Lower lobe of right lung (tissue), 2 donors: ENCODE measurements at regions not wholly inside any gene's neighbourhood (a gene's known extent, or its start where the extent isn't known, plus 50 kb on each side); places are given as distances from the start of the nearest gene placed in this dataset.

Experiments used
- ATAC-seq, 2 donors: fragments of 200-7000 bp; cut with Tn5 transposase; one replicate each; pipeline ENCODE4 v1.9.1; 2020 to 2022; ENCODE audit warnings: mild to moderate bottlenecking in 2 of 2, moderate library complexity in 2 of 2
- DNase-seq: peaks from one replicate; pipeline ENCODE4 v3.0.0-alpha.2; 2020
- H3K27ac ChIP-seq: fragments of 200-600 bp; one replicate; pipeline ENCODE4 v1.8.0; 2022
- H3K27me3 ChIP-seq: fragments of 200-600 bp; one replicate; pipeline ENCODE4 v1.8.0; 2022; ENCODE audit warnings: low read depth
- H3K36me3 ChIP-seq: fragments of 200-600 bp; one replicate; pipeline ENCODE4 v1.8.0; 2022; ENCODE audit warnings: mild to moderate bottlenecking
- H3K4me1 ChIP-seq: fragments of 200-600 bp; one replicate; pipeline ENCODE4 v1.8.0; 2022
- H3K4me3 ChIP-seq: fragments of 200-600 bp; one replicate; pipeline ENCODE4 v1.8.0; 2022; ENCODE audit warnings: mild to moderate bottlenecking
- H3K9me3 ChIP-seq: fragments of 200-600 bp; one replicate; pipeline ENCODE4 v1.8.0; 2022
- CTCF ChIP-seq: fragments of 200-600 bp; IDR thresholded peaks from one replicate; pipeline ENCODE4 v1.8.0; 2022; ENCODE audit warnings: antibody characterized with exemption, mild to moderate bottlenecking
- intact Hi-C: fragments of 100-400 bp; cut with DNase I; formaldehyde crosslinking; loops from one replicate; pipeline ENCODE4 v1.11.0; 2022
- donor health status: DM: no; HTN: yes; CAD: no; lungs with severe emphysema.

- no peak for DNase-seq
- ATAC-seq: no peak
- no peaks in the 10 kb centered on the region for H3K36me3 ChIP-seq
- no peak overlapping the region for H3K27ac ChIP-seq
- TF ChIP-seq CTCF: no peak
- no peaks in the 10 kb centered on the region for H3K9me3 ChIP-seq
- intact Hi-C loops: no loop called here
- H3K4me1 ChIP-seq: peaks cover 15% of the 10 kb centered on the region
- H3K27me3 ChIP-seq: no peaks in the 10 kb centered on the region
- H3K4me3 ChIP-seq: no peak overlapping the region
Observed at GRCh38 chr11:45057938-45058646, 88.3 kb upstream of the PRDM11 start.

GRCh38 chr11:45058647-45058950 lies 87.8 kb upstream of the PRDM11 start:
- H3K27me3 ChIP-seq: no peaks in the 10 kb centered on the region
- H3K36me3 ChIP-seq: no peaks in the 10 kb centered on the region
- no peak overlapping the region for H3K4me3 ChIP-seq
- DNase-seq: no peak
- peaks cover 15% of the 10 kb centered on the region for H3K4me1 ChIP-seq
- no peak for TF ChIP-seq CTCF
- intact Hi-C loops: no loop called here
- peaks cover 4% of the 10 kb centered on the region for H3K9me3 ChIP-seq
- no peak overlapping the region for H3K27ac ChIP-seq
- ATAC-seq: no peak

DNA sequence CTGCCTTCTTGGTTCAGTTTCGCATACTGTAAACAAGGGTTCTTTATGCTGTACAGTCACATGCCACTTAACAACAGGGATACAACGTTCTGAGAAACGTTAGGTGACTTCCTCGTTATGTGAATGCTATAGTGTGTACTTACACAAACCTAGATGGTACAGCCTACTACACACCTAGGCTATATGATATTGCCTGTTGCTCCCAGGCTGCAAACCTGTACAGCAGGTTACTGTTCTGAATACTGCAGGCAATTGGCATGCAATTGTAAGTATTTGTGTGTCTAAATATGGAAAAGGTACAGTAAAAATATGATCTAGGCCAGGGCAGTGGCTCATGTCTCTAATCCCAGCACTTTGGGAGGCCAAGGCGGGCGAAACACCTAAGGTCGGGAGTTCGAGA lies 85.7 kb upstream of the PRDM11 start:
- Histone ChIP-seq H3K27ac (no peak overlapping the region), H3K4me3 (no peak overlapping the region), H3K9me3 (peaks cover 5% of the 10 kb centered on the region), H3K4me1 (peaks cover 15% of the 10 kb centered on the region), H3K36me3 (no peaks in the 10 kb centered on the region), H3K27me3 (no peaks in the 10 kb centered on the region)
- DNase-seq (no peak), ATAC-seq (no peak)
- intact Hi-C loops: no loop called here
- TF ChIP-seq CTCF: no peak

- Histone ChIP-seq H3K4me3 (no peak overlapping the region), H3K4me1 (peaks cover 15% of the 10 kb centered on the region), H3K27me3 (no peaks in the 10 kb centered on the region), H3K9me3 (peaks cover 8% of the 10 kb centered on the region), H3K36me3 (no peaks in the 10 kb centered on the region), H3K27ac (no peak overlapping the region)
- no peak for TF ChIP-seq CTCF
- DNase-seq (no peak), ATAC-seq (no peak)
- intact Hi-C loops: no loop called here
Observed at GRCh38 chr11:45061641-45062040, 84.8 kb upstream of the PRDM11 start.

GRCh38 chr11:45062115-45062514 lies 84.3 kb upstream of the PRDM11 start:
- no peak for TF ChIP-seq CTCF
- no peak overlapping the region for H3K4me3 ChIP-seq
- no peaks in the 10 kb centered on the region for H3K36me3 ChIP-seq
- H3K9me3 ChIP-seq: peaks cover 8% of the 10 kb centered on the region
- H3K27me3 ChIP-seq: no peaks in the 10 kb centered on the region
- intact Hi-C loops: no loop called here
- no peak overlapping the region for H3K27ac ChIP-seq
- ATAC-seq (no peak), DNase-seq (no peak)
- H3K4me1 ChIP-seq: peaks cover 15% of the 10 kb centered on the region
